Fibroblast of lung (primary cell): ENCODE measurements at regions not wholly inside any gene's neighbourhood (a gene's known extent, or its start where the extent isn't known, plus 50 kb on each side); places are given as distances from the start of the nearest gene placed in this dataset.

ENCODE experiments used
- DNase-seq, 2 donors: peaks; one replicate each; pipeline versions ENCODE4 v3.0.0 to v3.0.0-alpha.2; 2010; ENCODE audit warnings: low read depth in 2 of 2
- H2AFZ ChIP-seq: 2 replicates; pipeline ENCODE4 v1.5.1; 2012; ENCODE audit warnings: low read length, control low read depth, inconsistent platforms
- H3K27ac ChIP-seq: 2 replicates; pipeline ENCODE4 v1.5.1; 2011; ENCODE audit warnings: low read length, control low read depth; ENCODE audit not compliant: insufficient read depth
- H3K27me3 ChIP-seq: 2 replicates; pipeline ENCODE4 v1.5.1; 2011; ENCODE audit warnings: mild to moderate bottlenecking, low read length; ENCODE audit not compliant: control insufficient read depth, insufficient read depth
- H3K36me3 ChIP-seq: 2 replicates; pipeline ENCODE4 v1.5.1; 2011; ENCODE audit warnings: low read length; ENCODE audit not compliant: control insufficient read depth, insufficient read depth
- H3K4me1 ChIP-seq: 2 replicates; pipeline ENCODE4 v1.5.1; 2011; ENCODE audit warnings: low read length; ENCODE audit not compliant: control insufficient read depth, insufficient read depth; ENCODE audit errors: extremely low read depth
- H3K4me2 ChIP-seq: 2 replicates; pipeline ENCODE4 v1.5.1; 2011; ENCODE audit warnings: low read length, control low read depth; ENCODE audit not compliant: insufficient read depth; ENCODE audit errors: extremely low read depth
- H3K4me3 ChIP-seq, 4 experiments: fragments of 200-600 bp in 1 of 4; sonication (generic) in 1 of 4; replicated peaks in 1 of 4; 2 replicates each; pipeline ENCODE4 v1.5.1; 2011 to 2016; ENCODE audit warnings: low read length in 4 of 4, low read depth in 3 of 4, mild to moderate bottlenecking in 3 of 4, control low read depth in 2 of 4, inconsistent platforms in 1 of 4, mixed read lengths in 1 of 4; ENCODE audit not compliant: insufficient read depth in 1 of 4; ENCODE audit errors: control extremely low read depth in 1 of 4
- H3K79me2 ChIP-seq: 2 replicates; pipeline ENCODE4 v1.5.1; 2012; ENCODE audit warnings: mild to moderate bottlenecking, low read length, inconsistent platforms; ENCODE audit not compliant: control insufficient read depth, insufficient read depth
- H3K9ac ChIP-seq: 2 replicates; pipeline ENCODE4 v1.5.1; 2011; ENCODE audit warnings: mild to moderate bottlenecking, low read length, control low read depth; ENCODE audit not compliant: insufficient read depth
- H3K9me3 ChIP-seq: 2 replicates; pipeline ENCODE4 v1.5.1; 2012; ENCODE audit warnings: low read depth, low read length; ENCODE audit not compliant: control insufficient read depth, insufficient read depth
- H4K20me1 ChIP-seq: 2 replicates; pipeline ENCODE4 v1.5.1; 2011; ENCODE audit warnings: low read length; ENCODE audit not compliant: control insufficient read depth, insufficient read depth; ENCODE audit errors: extremely low read depth
- EZH2 ChIP-seq: IDR thresholded peaks from 2 replicates; pipeline ENCODE4 v1.5.1; 2012; ENCODE audit warnings: low read length, control low read depth, mild to moderate bottlenecking; ENCODE audit errors: missing control alignments
- TF ChIP-seq, protein P1 (sequence below), 2 donors: IDR thresholded peaks in 1 of 2; conservative IDR thresholded peaks in 1 of 2; 1 replicate in 1 of 2; 2 replicates in 1 of 2; pipeline ENCODE4 v1.5.1; 2011 to 2012; ENCODE audit warnings: low read length in 2 of 2, control low read depth in 1 of 2, inconsistent platforms in 1 of 2, low read depth in 1 of 2, mild to moderate bottlenecking in 1 of 2

- H3K36me3 ChIP-seq, result no peaks in the 10 kb centered on the region
- TF ChIP-seq, protein P1, sequence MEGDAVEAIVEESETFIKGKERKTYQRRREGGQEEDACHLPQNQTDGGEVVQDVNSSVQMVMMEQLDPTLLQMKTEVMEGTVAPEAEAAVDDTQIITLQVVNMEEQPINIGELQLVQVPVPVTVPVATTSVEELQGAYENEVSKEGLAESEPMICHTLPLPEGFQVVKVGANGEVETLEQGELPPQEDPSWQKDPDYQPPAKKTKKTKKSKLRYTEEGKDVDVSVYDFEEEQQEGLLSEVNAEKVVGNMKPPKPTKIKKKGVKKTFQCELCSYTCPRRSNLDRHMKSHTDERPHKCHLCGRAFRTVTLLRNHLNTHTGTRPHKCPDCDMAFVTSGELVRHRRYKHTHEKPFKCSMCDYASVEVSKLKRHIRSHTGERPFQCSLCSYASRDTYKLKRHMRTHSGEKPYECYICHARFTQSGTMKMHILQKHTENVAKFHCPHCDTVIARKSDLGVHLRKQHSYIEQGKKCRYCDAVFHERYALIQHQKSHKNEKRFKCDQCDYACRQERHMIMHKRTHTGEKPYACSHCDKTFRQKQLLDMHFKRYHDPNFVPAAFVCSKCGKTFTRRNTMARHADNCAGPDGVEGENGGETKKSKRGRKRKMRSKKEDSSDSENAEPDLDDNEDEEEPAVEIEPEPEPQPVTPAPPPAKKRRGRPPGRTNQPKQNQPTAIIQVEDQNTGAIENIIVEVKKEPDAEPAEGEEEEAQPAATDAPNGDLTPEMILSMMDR (conservative IDR thresholded peaks at IDR 0.05 in 1 of 2, IDR thresholded peaks at IDR 0.05 in 1 of 2; ENCODE audit: low read depth in 1 of 2, low read length in 2 of 2), result no peak
- no peak for TF ChIP-seq EZH2
- no peak overlapping the region for H3K4me2 ChIP-seq
- no peaks in the 10 kb centered on the region for H3K9me3 ChIP-seq
- H2AFZ ChIP-seq, result no peak overlapping the region
- peaks cover 2% of the 10 kb centered on the region for H3K4me1 ChIP-seq
- no peak overlapping the region for H3K27ac ChIP-seq
- DNase-seq, result no peak
- no peak overlapping the region for H3K4me3 ChIP-seq
- H3K79me2 ChIP-seq, result no peaks in the 10 kb centered on the region
- H3K27me3 ChIP-seq, result peaks cover 6% of the 10 kb centered on the region
- no peak overlapping the region for H3K9ac ChIP-seq
- no peaks in the 10 kb centered on the region for H4K20me1 ChIP-seq
These were observed 63.2 kb upstream of the MARCHF10 start for GRCh38 chr17:62871291-62871690.

DNA sequence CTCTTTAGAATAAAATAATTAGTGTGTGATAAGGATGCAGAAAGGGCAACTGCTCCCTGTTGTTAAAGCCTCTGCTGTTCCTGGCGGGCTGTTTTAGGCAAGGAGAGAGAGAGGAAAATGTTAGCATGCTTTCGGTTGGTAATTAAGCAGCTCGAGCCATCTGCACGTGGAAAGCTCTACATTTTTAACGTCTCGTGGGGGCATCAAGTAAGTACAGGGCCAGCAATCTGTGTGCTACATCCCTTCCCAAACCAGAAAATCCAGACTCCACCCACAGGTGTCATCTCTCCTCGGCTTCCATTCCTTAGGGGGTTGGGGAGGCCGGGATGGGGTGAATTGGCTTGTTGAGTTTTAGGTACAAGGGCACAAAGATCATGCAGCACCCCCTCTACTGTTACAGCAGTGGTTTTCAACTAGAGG lies 62.4 kb upstream of the MARCHF10 start:
- DNase-seq, result no peak
- no peak overlapping the region for H2AFZ ChIP-seq
- peaks cover 10% of the 10 kb centered on the region for H3K27me3 ChIP-seq
- H3K27ac ChIP-seq, result no peak overlapping the region
- no peak overlapping the region for H3K9ac ChIP-seq
- no peaks in the 10 kb centered on the region for H3K36me3 ChIP-seq
- H3K4me1 ChIP-seq, result no peaks in the 10 kb centered on the region
- H3K9me3 ChIP-seq, result no peaks in the 10 kb centered on the region
- H3K4me3 ChIP-seq, result no peak overlapping the region
- TF ChIP-seq EZH2, result no peak
- TF ChIP-seq, protein P1 (conservative IDR thresholded peaks at IDR 0.05 in 1 of 2, IDR thresholded peaks at IDR 0.05 in 1 of 2; ENCODE audit: low read depth in 1 of 2, low read length in 2 of 2), result no peak
- no peaks in the 10 kb centered on the region for H4K20me1 ChIP-seq
- no peak overlapping the region for H3K4me2 ChIP-seq
- no peaks in the 10 kb centered on the region for H3K79me2 ChIP-seq

- no peak overlapping the region for H3K27ac ChIP-seq
- no peaks in the 10 kb centered on the region for H3K36me3 ChIP-seq
- H3K4me3 ChIP-seq, result no peak overlapping the region
- H4K20me1 ChIP-seq, result no peaks in the 10 kb centered on the region
- no peaks in the 10 kb centered on the region for H3K9me3 ChIP-seq
- H3K4me2 ChIP-seq, result no peak overlapping the region
- H2AFZ ChIP-seq, result no peak overlapping the region
- no peak overlapping the region for H3K9ac ChIP-seq
- H3K27me3 ChIP-seq, result peaks cover 12% of the 10 kb centered on the region
- H3K4me1 ChIP-seq, result no peaks in the 10 kb centered on the region
- TF ChIP-seq EZH2, result no peak
- TF ChIP-seq, protein P1 (conservative IDR thresholded peaks at IDR 0.05 in 1 of 2, IDR thresholded peaks at IDR 0.05 in 1 of 2; ENCODE audit: low read depth in 1 of 2, low read length in 2 of 2), result no peak
- H3K79me2 ChIP-seq, result no peaks in the 10 kb centered on the region
- peak; percentile 55 to 70 for DNase-seq
These were observed 62.0 kb upstream of the MARCHF10 start for GRCh38 chr17:62870030-62870541.
